K562 (cell line): ENCODE measurements at regions not wholly inside any gene's neighbourhood (a gene's known extent, or its start where the extent isn't known, plus 50 kb on each side); places are given as distances from the start of the nearest gene placed in this dataset.

Experiments used
- ATAC-seq: fragments of 200-7000 bp; cut with Tn5 transposase; 3 replicates; pipeline ENCODE4 v1.9.1; 2020; ENCODE audit warnings: moderate library complexity
- BruUV-seq: library from RNA; stranded (reverse); fragments of 400-500 nt; replicated peaks from 2 replicates; lab custom pipeline; 2021; lab: Mats Ljungman, UMichigan
- CTCF ChIA-PET: fragments of 300-600 bp; formaldehyde crosslinking; extraction: SDS; loops from one replicate; lab custom pipeline; 2021; ENCODE audit warnings: low intra/inter-chr PET ratio; lab: Yijun Ruan, JAX
- POLR2A ChIA-PET: fragments of 300-600, 350-650 bp; sonication (Branson Sonifier 250); formaldehyde crosslinking; extraction: SDS; loops from one replicate; lab custom pipeline; 2021; ENCODE audit warnings: antibody characterized with exemption, inconsistent platforms; lab: Yijun Ruan, JAX
- DNase-seq, 4 experiments: peaks; one replicate each; pipeline versions ENCODE4 v3.0.0 to v3.0.0-alpha.2; 2011 to 2018; ENCODE audit warnings: low spot score in 3 of 4, mixed read lengths in 3 of 4; ENCODE audit errors: extremely low read depth in 1 of 4
- FAIRE-seq: peaks from 2 replicates; lab custom pipeline; 2011; peaks lifted over from hg19 to GRCh38; lab: Jason Lieb, UNC
- H2AFZ ChIP-seq: 2 replicates; pipeline ENCODE4 v1.6.0; 2011; ENCODE audit warnings: low read depth, low read length, control low read depth, inconsistent platforms
- H3K27ac ChIP-seq: fragments of 200-600 bp; 3 replicates; pipeline ENCODE4 v1.8.0; 2011; ENCODE audit warnings: low read depth, mild to moderate bottlenecking, control low read depth, inconsistent platforms, low read length, moderate library complexity, mixed read lengths; ENCODE audit errors: extremely low read depth
- H3K27me3 ChIP-seq, 2 experiments: fragments of 300-600 bp in 1 of 2; 2 replicates in 1 of 2; 3 replicates in 1 of 2; pipeline versions ENCODE4 v1.6.0 to v1.8.0; 2011; ENCODE audit warnings: inconsistent platforms in 2 of 2, low read length in 2 of 2, mild to moderate bottlenecking in 1 of 2, mixed read lengths in 1 of 2, moderate library complexity in 1 of 2; ENCODE audit not compliant: control insufficient read depth in 2 of 2, insufficient read depth in 2 of 2
- H3K36me3 ChIP-seq: fragments of 300-600 bp; 3 replicates; pipeline ENCODE4 v1.8.0; 2011; ENCODE audit warnings: mild to moderate bottlenecking, low read length, inconsistent platforms; ENCODE audit not compliant: control insufficient read depth, insufficient read depth
- H3K4me1 ChIP-seq, 2 experiments: fragments of 200-600 bp in 1 of 2; replicated peaks in 1 of 2; 2 replicates in 1 of 2; 3 replicates in 1 of 2; pipeline versions ENCODE4 v1.5.1 to v1.8.0; 2011; ENCODE audit warnings: inconsistent platforms in 2 of 2, low read length in 2 of 2, mild to moderate bottlenecking in 1 of 2, mixed read lengths in 1 of 2, moderate library complexity in 1 of 2; ENCODE audit not compliant: control insufficient read depth in 2 of 2, insufficient read depth in 2 of 2
- H3K4me2 ChIP-seq: 2 replicates; pipeline ENCODE4 v1.6.1; 2011; ENCODE audit warnings: low read length, control low read depth, inconsistent platforms, mixed read lengths; ENCODE audit not compliant: insufficient read depth
- H3K4me3 ChIP-seq: fragments of 200-600 bp; sonication (generic), shearing (Covaris generic); 2 replicates; pipeline ENCODE4 v1.5.1; 2016; ENCODE audit warnings: control low read depth, inconsistent platforms
- H3K79me2 ChIP-seq: fragments of 200-600 bp; 3 replicates; pipeline ENCODE4 v1.8.0; 2011; ENCODE audit warnings: low read length, inconsistent platforms; ENCODE audit not compliant: control insufficient read depth, insufficient read depth
- H3K9ac ChIP-seq, 2 experiments: 2 replicates each; pipeline versions ENCODE4 v1.6.0 to v1.6.1; 2011; ENCODE audit warnings: low read depth in 2 of 2, low read length in 2 of 2, control low read depth in 1 of 2, inconsistent platforms in 1 of 2, mild to moderate bottlenecking in 1 of 2, mixed read lengths in 1 of 2; ENCODE audit not compliant: insufficient read depth in 1 of 2
- H3K9me1 ChIP-seq: one replicate; pipeline ENCODE4 v1.6.0; 2011; ENCODE audit warnings: inconsistent platforms, mild to moderate bottlenecking, low read length, moderate library complexity; ENCODE audit not compliant: control insufficient read depth, insufficient read depth
- H3K9me3 ChIP-seq: replicated peaks from 2 replicates; pipeline ENCODE4 v1.5.1; 2011; ENCODE audit warnings: low read depth, low read length, inconsistent platforms; ENCODE audit not compliant: control insufficient read depth, insufficient read depth
- H4K20me1 ChIP-seq: replicated peaks from 2 replicates; pipeline ENCODE4 v1.6.1; 2011; ENCODE audit warnings: low read length, inconsistent platforms, mixed read lengths; ENCODE audit not compliant: control insufficient read depth, insufficient read depth
- ATF1 ChIP-seq, 2 experiments: fragments of 450-650 bp in 1 of 2; IDR thresholded peaks; 2 replicates each; pipeline ENCODE4 v1.6.1; 2016; ENCODE audit warnings: missing compliant biosample characterization in 1 of 2, missing genetic modification characterization in 1 of 2
- CBX3 ChIP-seq, 2 experiments: IDR thresholded peaks; 1 replicate in 1 of 2; 2 replicates in 1 of 2; pipeline ENCODE4 v1.6.1; 2012; ENCODE audit warnings: inconsistent platforms in 2 of 2, low read length in 2 of 2, borderline replicate concordance in 1 of 2, control low read depth in 1 of 2
- CREBBP ChIP-seq: IDR thresholded peaks from one replicate; pipeline ENCODE4 v1.6.1; 2012; ENCODE audit warnings: low read depth, mild to moderate bottlenecking, control low read depth, inconsistent platforms, low read length
- EGR1 ChIP-seq: fragments of 450-650 bp; conservative IDR thresholded peaks from 2 replicates; pipeline ENCODE4 v1.6.1; 2017; ENCODE audit warnings: mild to moderate bottlenecking
- FOXJ2 ChIP-seq: fragments of 200-800 bp; sonication (Bioruptor generic); IDR thresholded peaks from 2 replicates; pipeline ENCODE4 v1.6.1; 2016; ENCODE audit warnings: missing genetic modification characterization, missing compliant biosample characterization
- MTA3 ChIP-seq: fragments of 450-650 bp; formaldehyde crosslinking; IDR thresholded peaks from 2 replicates; pipeline ENCODE4 v1.6.1; 2017; ENCODE audit warnings: mild to moderate bottlenecking, borderline replicate concordance
- PATZ1 ChIP-seq: fragments of 250-450 bp; sonication (Bioruptor Pico); IDR thresholded peaks from 2 replicates; pipeline ENCODE4 v1.5.0; 2020; ENCODE audit warnings: mild to moderate bottlenecking, borderline replicate concordance
- ZBTB7A ChIP-seq: IDR thresholded peaks from 2 replicates; pipeline ENCODE4 v1.6.1; 2011; ENCODE audit warnings: low read depth, mild to moderate bottlenecking, low read length, moderate library complexity, borderline replicate concordance; ENCODE audit not compliant: control insufficient read depth
- ZFP36 ChIP-seq: fragments of 150-350 bp; IDR thresholded peaks from 2 replicates; pipeline ENCODE4 v1.6.1; 2018; ENCODE audit warnings: low read length, low read depth; ENCODE audit not compliant: partially characterized antibody
- ZNF134 ChIP-seq: fragments of 250-450 bp; sonication (Bioruptor Pico); conservative IDR thresholded peaks from 2 replicates; pipeline ENCODE4 v1.4.0; 2020
- ZNF318 ChIP-seq, 2 experiments: fragments of 450-650 bp; IDR thresholded peaks; 2 replicates each; pipeline ENCODE4 v1.6.1; 2016; ENCODE audit warnings: mild to moderate bottlenecking in 2 of 2, borderline replicate concordance in 1 of 2, low read depth in 1 of 2, moderate library complexity in 1 of 2
- WGBS: fragments of 100-300 bp; shearing (Covaris generic); methylation state at CpG from one replicate; pipeline ENCODE4 v1.1.6; 2016; ENCODE audit warnings: low coverage, mixed read lengths; ENCODE audit not compliant: insufficient coverage; ENCODE audit errors: missing lambda C conversion rate; 5-methylcytosine and 5-hydroxymethylcytosine counted together
- in situ Hi-C: fragments of 300-500 bp; cut with MboI; formaldehyde crosslinking; loops from 4 replicates; pipeline ENCODE4 v1.15.0; 2018; ENCODE audit warnings: inconsistent platforms, mixed read lengths
- intact Hi-C: fragments of 100-400 bp; cut with micrococcal nuclease; formaldehyde crosslinking; loops from 2 replicates; pipeline ENCODE4 v1.14.2; 2022

GRCh38 chr5:23001120-23001519, 148.0 kb upstream of the CDH12 start:
- Histone ChIP-seq H3K27ac (no peak overlapping the region), H3K4me2 (no peak overlapping the region), H4K20me1 (no peaks in the 10 kb centered on the region), H3K4me3 (no peak overlapping the region), H3K9me3 (no peaks in the 10 kb centered on the region), H3K4me1 (no peaks in the 10 kb centered on the region), H3K79me2 (no peaks in the 10 kb centered on the region), H2AFZ (no peak overlapping the region), H3K27me3 (no peaks in the 10 kb centered on the region), H3K36me3 (no peaks in the 10 kb centered on the region), H3K9me1 (no peaks in the 10 kb centered on the region), H3K9ac (no peak overlapping the region)
- in situ Hi-C loops, result no loop called here
- WGBS, result 3% methylated on average over 3 of the region's 3 CpGs
- CTCF ChIA-PET, result no interaction called here
- FAIRE-seq, result no peak
- no peak for ATAC-seq
- intact Hi-C loops, result no loop called here
- DNase-seq, result no peak
- POLR2A ChIA-PET, result no interaction called here
- TF ChIP-seq ZNF318 (IDR thresholded peaks at IDR 0.05; ENCODE audit: borderline replicate concordance in 1 of 2, low read depth in 1 of 2) (no peak), FOXJ2 (tag) (no peak), MTA3 (no peak), ZNF134 (no peak), ATF1 (CRISPR knock-in tag; IDR thresholded peaks at IDR 0.05) (no peak), ATF1 (tag; IDR thresholded peaks at IDR 0.05) (no peak), CBX3 (IDR thresholded peaks at IDR 0.05; ENCODE audit: borderline replicate concordance in 1 of 2, low read length in 2 of 2) (no peak), ZBTB7A (no peak), CREBBP (no peak), EGR1 (no peak), PATZ1 (CRISPR knock-in tag) (no peak), ZFP36 (no peak)
- no TSS peak for BruUV-seq
